Heart left ventricle (tissue), 13 donors: ENCODE measurements at regions not wholly inside any gene's neighbourhood (a gene's known extent, or its start where the extent isn't known, plus 50 kb on each side); places are given as distances from the start of the nearest gene placed in this dataset.

Experiments used
- CTCF ChIP-seq, 12 donors: fragments of 200-600 bp; sonication (generic) in 4 of 12; IDR thresholded peaks; one replicate each; pipeline versions ENCODE4 v1.5.0 to v1.8.0; 2018 to 2022; ENCODE audit warnings: antibody characterized with exemption in 12 of 12, mild to moderate bottlenecking in 5 of 12
- POLR2A ChIP-seq, 2 donors: fragments of 450-650 bp; IDR thresholded peaks; one replicate each; pipeline ENCODE4 v1.6.1; 2017; ENCODE audit warnings: antibody characterized with exemption in 2 of 2, mild to moderate bottlenecking in 2 of 2, moderate library complexity in 2 of 2
- donor health status: ischemic (EF 13 %, LVEDD 7.1; RV severe dilation, severe dysfunction).
- donor health status: DM: no; HTN: yes; CAD: no.
- donor health status: DM: no; HTN: no; CAD: no.
- donor health status: ischemic (EF 25% LVEDD 6.9; RV normal size, moderate dysfunction).
- donor health status: ischemic (EF 25% LVEDD 5.7; RV mildly dilated, moderate dysfunction).
- donor health status: ischemic (EF 35%, LVEDD 5.7; RV mildly dilated, moderate dysfunction).
- donor health status: nonischemic (EF 11% LVEDD 7.7; RV severe dilation, severe dysfunction).
- donor health status: DM: yes; HTN: yes; CAD: no.
- donor health status: PGD.
- donor health status: ischemic (EF 29% LVEDD 5.4; RV normal size, mild dysfunction).
- donor health status: nonischemic (EF 23%, LVEDD 6.1; RV moderate dilation, normal function).

- TF ChIP-seq CTCF (IDR thresholded peaks at IDR 0.05): no peak
- TF ChIP-seq POLR2A (IDR thresholded peaks at IDR 0.05): no peak
Observed at GRCh38 chr16:72612256-72612655, 435.7 kb downstream of the ZFHX3 start.
